HFFc6 (cell line): ENCODE measurements at regions not wholly inside any gene's neighbourhood (a gene's known extent, or its start where the extent isn't known, plus 50 kb on each side); places are given as distances from the start of the nearest gene placed in this dataset.

ENCODE experiments used
- DNase-seq: peaks from one replicate; pipeline ENCODE4 v3.0.0-alpha.2; 2018
- H3K27ac Mint-ChIP-seq: 2 replicates; pipeline ENCODE4 v1.8.0; 2020; ENCODE audit warnings: mild to moderate bottlenecking, mixed read lengths
- H3K27me3 Mint-ChIP-seq: 2 replicates; pipeline ENCODE4 v1.8.0; 2021; ENCODE audit warnings: mild to moderate bottlenecking, moderate library complexity, mixed read lengths; ENCODE audit not compliant: insufficient read depth
- H3K36me3 Mint-ChIP-seq: 2 replicates; pipeline ENCODE4 v1.8.0; 2021; ENCODE audit warnings: low read depth, mixed read lengths
- H3K4me1 Mint-ChIP-seq: 2 replicates; pipeline ENCODE4 v1.8.0; 2020; ENCODE audit warnings: low read depth, mixed read lengths
- H3K4me3 Mint-ChIP-seq: 2 replicates; pipeline ENCODE4 v1.8.0; 2020; ENCODE audit warnings: mild to moderate bottlenecking, moderate library complexity, mixed read lengths
- H3K9me3 Mint-ChIP-seq: 2 replicates; pipeline ENCODE4 v1.8.0; 2020; ENCODE audit warnings: mild to moderate bottlenecking, mixed read lengths
- CTCF ChIP-seq: fragments of 200-600 bp; sonication (generic); IDR thresholded peaks from 2 replicates; pipeline ENCODE4 v1.5.0; 2021; ENCODE audit warnings: antibody characterized with exemption, mild to moderate bottlenecking

DNA sequence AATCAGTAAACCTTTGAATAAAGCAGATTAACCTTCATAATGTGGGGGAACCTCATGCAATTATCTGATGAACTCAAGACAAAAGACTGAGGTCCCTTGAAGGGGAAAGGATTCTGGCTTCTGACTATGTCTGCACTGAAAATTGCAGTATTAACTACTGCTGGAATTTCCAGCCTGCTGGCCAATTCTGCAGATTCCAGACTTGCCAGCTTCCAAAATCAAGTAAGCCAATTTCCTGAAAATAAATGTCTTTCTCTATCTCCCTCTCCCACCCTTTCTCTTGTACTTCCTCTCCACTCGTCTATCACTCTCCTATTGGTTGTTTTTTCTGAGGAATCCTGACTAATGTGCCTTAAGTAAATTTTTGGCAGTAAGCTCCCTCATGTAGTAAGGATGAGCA is 1479.9 kb upstream of the PRR20A start:
- DNase-seq = no peak
- H3K27ac Mint-ChIP-seq = no peak overlapping the region
- H3K9me3 Mint-ChIP-seq = peaks cover 45% of the 10 kb centered on the region
- no peaks in the 10 kb centered on the region for H3K4me1 Mint-ChIP-seq
- no peaks in the 10 kb centered on the region; the same call in 1 of the 2 replicates for H3K36me3 Mint-ChIP-seq
- no peak overlapping the region for H3K4me3 Mint-ChIP-seq
- H3K27me3 Mint-ChIP-seq = no peaks in the 10 kb centered on the region
- TF ChIP-seq CTCF = no peak

GRCh38 chr13:55661505-55661904 is 1479.2 kb upstream of the PRR20A start:
- Mint-ChIP-seq H3K4me3 (no peak overlapping the region), H3K36me3 (no peaks in the 10 kb centered on the region; the same call in 1 of the 2 replicates), H3K9me3 (peaks cover 42% of the 10 kb centered on the region), H3K27me3 (no peaks in the 10 kb centered on the region), H3K4me1 (no peaks in the 10 kb centered on the region), H3K27ac (no peak overlapping the region)
- DNase-seq = no peak
- TF ChIP-seq CTCF = no peak

DNA sequence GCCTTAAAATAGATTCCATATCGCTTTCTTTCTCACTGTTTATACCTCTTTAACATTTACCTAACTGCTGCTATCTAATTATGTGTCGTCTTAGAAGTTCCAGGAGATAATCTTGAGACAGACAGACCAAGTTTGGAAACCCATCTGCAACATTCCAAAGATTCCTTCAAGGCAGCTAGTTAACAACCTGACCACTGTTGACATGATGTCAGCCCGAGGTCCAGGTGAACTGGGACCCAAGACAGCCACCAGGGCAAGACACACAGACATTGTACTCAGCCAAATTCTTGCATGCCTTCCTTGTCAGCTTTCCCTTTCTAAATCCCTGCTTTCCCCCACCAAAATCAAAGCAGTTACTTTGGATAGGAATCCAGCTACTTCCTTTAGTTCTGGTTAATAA is 1476.5 kb upstream of the PRR20A start:
- no peak for DNase-seq
- TF ChIP-seq CTCF = no peak
- H3K36me3 Mint-ChIP-seq = no peaks in the 10 kb centered on the region; the same call in 1 of the 2 replicates
- H3K27me3 Mint-ChIP-seq = no peaks in the 10 kb centered on the region
- H3K9me3 Mint-ChIP-seq = peaks cover 31% of the 10 kb centered on the region
- no peak overlapping the region for H3K27ac Mint-ChIP-seq
- H3K4me3 Mint-ChIP-seq = no peak overlapping the region
- H3K4me1 Mint-ChIP-seq = no peaks in the 10 kb centered on the region

- no peak for TF ChIP-seq CTCF
- Mint-ChIP-seq H3K4me1 (no peaks in the 10 kb centered on the region), H3K27me3 (no peaks in the 10 kb centered on the region), H3K9me3 (peaks cover 19% of the 10 kb centered on the region), H3K4me3 (no peak overlapping the region), H3K36me3 (peaks cover 5% of the 10 kb centered on the region; the same call in 1 of the 2 replicates), H3K27ac (no peak overlapping the region)
- no peak for DNase-seq
Measured at GRCh38 chr13:55669051-55669450, 1471.7 kb upstream of the PRR20A start.

DNA sequence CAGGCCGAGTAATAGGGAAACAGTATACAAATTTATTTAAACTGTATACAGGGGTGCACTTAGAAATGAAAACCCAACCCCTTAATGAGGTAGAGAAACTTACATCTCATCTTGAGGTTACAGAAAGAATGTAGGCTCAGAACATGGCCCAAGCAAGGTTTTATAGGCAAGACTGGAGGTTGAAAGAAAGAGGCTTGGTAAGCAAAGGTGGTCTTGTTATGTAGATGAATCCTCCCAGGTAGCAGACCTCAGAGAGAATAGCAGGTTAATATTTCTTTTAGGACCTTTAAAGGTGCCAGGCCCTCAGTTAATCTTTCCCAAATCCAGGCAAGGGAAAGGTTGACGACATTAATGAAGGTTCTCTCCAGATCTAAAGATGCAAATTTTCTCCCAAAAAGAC is 1466.8 kb upstream of the PRR20A start:
- H3K27me3 Mint-ChIP-seq = no peaks in the 10 kb centered on the region
- peaks cover 32% of the 10 kb centered on the region for H3K9me3 Mint-ChIP-seq
- peaks cover 9% of the 10 kb centered on the region; the same call in 1 of the 2 replicates for H3K36me3 Mint-ChIP-seq
- no peak overlapping the region for H3K4me3 Mint-ChIP-seq
- no peaks in the 10 kb centered on the region for H3K4me1 Mint-ChIP-seq
- no peak for DNase-seq
- TF ChIP-seq CTCF = no peak
- H3K27ac Mint-ChIP-seq = no peak overlapping the region

GRCh38 chr13:55682776-55683175 is 1457.9 kb upstream of the PRR20A start:
- Mint-ChIP-seq H3K36me3 (no peaks in the 10 kb centered on the region), H3K9me3 (peaks cover 32% of the 10 kb centered on the region), H3K27ac (no peak overlapping the region), H3K4me1 (no peaks in the 10 kb centered on the region), H3K27me3 (no peaks in the 10 kb centered on the region), H3K4me3 (no peak overlapping the region)
- DNase-seq = no peak
- TF ChIP-seq CTCF = no peak
